WI38 (cell line): ENCODE measurements at regions not wholly inside any gene's neighbourhood (a gene's known extent, or its start where the extent isn't known, plus 50 kb on each side); places are given as distances from the start of the nearest gene placed in this dataset.
"Not testable (repeated sequence)": the region's sequence is repeated elsewhere in the genome, so short reads cannot be mapped to it uniquely, and the experiment has no call there.

Experiments
- H3K4me3 ChIP-seq: 2 replicates; pipeline ENCODE4 v1.5.1; 2011; ENCODE audit warnings: low read depth, mild to moderate bottlenecking, control low read depth, low read length
- TF ChIP-seq, protein P1 (sequence below): IDR thresholded peaks from 2 replicates; pipeline ENCODE4 v1.5.1; 2012; ENCODE audit warnings: low read depth, mild to moderate bottlenecking, control low read depth, low read length

DNA sequence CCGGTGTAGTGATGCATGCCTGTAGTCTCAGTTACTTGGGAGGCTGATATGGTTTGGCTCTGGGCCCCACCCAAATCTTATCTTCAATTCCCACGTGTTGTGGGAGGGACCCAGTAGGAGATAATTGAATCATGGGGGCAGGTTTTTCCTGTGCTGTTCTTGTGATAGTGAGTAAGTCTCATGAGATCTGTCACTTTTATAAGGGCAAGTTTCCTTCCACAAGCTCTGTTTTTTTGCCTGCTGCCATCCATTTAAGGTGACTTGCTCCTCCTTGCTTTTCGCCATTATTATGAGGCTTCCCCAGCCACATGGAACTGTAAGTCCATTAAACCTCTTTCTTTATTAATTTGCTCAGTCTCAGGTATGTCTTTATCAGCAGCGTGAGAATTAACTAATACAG lies 566.7 kb upstream of the NECTIN3 start:
- H3K4me3 ChIP-seq, result no peak overlapping the region
- TF ChIP-seq, protein P1, sequence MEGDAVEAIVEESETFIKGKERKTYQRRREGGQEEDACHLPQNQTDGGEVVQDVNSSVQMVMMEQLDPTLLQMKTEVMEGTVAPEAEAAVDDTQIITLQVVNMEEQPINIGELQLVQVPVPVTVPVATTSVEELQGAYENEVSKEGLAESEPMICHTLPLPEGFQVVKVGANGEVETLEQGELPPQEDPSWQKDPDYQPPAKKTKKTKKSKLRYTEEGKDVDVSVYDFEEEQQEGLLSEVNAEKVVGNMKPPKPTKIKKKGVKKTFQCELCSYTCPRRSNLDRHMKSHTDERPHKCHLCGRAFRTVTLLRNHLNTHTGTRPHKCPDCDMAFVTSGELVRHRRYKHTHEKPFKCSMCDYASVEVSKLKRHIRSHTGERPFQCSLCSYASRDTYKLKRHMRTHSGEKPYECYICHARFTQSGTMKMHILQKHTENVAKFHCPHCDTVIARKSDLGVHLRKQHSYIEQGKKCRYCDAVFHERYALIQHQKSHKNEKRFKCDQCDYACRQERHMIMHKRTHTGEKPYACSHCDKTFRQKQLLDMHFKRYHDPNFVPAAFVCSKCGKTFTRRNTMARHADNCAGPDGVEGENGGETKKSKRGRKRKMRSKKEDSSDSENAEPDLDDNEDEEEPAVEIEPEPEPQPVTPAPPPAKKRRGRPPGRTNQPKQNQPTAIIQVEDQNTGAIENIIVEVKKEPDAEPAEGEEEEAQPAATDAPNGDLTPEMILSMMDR, result no peak

DNA sequence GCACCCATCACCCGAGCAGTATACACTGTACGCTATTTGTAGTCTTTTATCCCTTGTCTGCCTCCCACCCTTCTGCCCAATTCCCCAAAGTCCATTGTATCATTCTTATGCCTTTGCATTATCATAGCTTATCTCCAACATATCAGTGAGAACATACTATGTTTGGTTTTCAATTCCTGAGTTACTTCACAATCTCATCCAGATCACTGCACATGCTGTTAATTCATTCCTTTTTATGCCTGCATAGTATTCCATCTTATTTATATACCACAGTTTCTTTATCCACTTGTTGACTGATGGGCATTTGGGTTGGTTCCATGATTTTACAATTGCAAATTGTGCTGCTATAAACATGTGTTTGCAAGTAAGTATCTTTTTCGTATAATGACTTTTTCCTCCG lies 564.7 kb upstream of the NECTIN3 start:
- TF ChIP-seq, protein P1, result no peak
- H3K4me3 ChIP-seq, result no peak overlapping the region

DNA sequence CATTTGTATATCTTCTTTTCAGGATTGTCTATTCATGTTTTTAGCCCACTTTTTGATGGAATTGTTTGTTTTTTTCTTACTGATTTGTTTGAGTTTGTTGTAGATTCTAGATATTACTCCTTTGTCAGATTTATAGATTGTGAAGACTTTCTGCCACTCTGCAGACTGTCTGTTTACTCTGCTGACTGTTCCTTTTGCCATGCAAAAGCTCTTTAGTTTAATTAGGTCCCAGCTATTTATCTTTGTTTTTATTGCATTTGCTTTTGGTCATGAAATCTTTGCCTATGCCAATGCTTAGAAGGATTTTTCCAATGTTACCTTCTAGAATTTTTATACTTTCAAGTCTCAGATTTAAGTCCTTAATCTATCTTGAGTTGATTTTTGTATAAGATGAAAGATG lies 564.0 kb upstream of the NECTIN3 start:
- H3K4me3 ChIP-seq, result not testable (repeated sequence)

DNA sequence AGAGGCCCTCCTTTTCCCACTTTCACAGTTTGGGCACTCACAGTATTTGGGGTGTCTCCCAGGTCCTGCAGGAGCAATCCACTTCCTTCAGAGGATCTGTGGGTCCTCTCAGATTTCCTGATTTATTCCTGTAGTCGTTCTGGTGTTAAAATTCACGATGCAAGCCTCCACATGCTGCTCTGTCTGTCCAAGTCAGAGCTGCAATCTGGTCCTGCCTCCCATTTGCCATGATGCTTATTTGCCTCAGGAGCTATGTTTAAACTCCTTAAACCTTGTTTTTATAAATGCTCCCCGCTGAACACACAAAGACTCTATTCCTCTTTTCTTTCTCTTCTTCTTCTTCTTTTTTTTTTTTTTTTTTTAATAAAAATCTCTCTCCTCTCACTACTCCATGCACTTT lies 558.7 kb upstream of the NECTIN3 start:
- H3K4me3 ChIP-seq, result no peak overlapping the region
- TF ChIP-seq, protein P1, result no peak

DNA sequence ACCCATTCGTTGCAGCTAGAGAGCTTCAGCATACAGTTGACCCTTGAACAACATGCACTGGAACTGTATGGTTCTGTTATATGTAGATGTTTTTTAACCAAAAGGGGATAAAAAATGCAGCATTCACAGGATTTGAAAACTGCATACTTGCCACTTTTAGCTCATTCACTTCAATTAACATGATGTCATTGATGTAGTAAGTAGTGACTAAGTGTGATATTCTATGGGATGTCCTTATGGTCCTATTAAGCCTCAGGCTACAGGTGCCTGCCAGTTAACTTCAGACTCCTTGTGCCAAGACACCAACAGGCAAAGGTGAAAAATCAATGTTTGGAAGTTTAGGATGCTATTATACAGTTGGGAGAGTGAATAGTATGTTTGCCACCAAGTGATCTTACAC lies 553.6 kb upstream of the NECTIN3 start:
- H3K4me3 ChIP-seq, result no peak overlapping the region
- TF ChIP-seq, protein P1, result no peak

DNA sequence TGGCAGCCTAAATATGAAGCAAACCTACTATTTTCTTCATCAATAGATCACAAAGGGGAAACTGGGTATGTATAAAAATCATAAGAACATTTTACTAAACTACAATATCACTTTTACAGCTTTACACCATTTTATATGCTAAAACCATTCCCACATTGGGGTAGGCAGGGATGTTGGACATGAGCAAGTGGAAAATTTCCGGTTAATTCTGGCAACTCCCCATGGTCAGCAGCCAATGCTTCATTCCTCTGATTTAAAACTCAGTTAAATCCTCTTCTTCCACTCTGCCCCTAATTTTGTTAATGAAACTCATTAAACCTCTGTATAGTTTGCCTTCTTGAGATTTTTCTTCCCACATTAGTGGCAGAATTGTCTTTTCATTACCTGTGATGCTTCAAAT lies 552.5 kb upstream of the NECTIN3 start:
- no peak overlapping the region for H3K4me3 ChIP-seq
- TF ChIP-seq, protein P1, result no peak

DNA sequence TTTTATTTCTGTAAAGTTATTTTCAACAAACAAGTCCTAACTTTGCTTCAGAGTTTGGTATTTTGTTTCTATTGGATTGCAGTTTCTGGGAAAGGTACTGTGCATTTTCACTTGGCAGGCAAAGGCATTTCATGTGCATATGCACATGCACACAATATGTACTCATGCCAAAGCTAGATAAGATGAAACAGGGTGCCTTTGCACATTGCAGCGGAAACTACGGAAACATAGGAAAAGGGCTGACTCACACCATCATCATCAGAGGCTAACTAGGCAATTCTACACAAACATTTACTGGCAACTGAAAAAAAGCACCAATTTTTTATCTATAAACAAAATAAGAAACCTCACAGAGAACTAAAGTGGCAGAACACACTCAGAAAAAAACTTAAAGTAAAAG lies 550.6 kb upstream of the NECTIN3 start:
- TF ChIP-seq, protein P1, result no peak
- no peak overlapping the region for H3K4me3 ChIP-seq

DNA sequence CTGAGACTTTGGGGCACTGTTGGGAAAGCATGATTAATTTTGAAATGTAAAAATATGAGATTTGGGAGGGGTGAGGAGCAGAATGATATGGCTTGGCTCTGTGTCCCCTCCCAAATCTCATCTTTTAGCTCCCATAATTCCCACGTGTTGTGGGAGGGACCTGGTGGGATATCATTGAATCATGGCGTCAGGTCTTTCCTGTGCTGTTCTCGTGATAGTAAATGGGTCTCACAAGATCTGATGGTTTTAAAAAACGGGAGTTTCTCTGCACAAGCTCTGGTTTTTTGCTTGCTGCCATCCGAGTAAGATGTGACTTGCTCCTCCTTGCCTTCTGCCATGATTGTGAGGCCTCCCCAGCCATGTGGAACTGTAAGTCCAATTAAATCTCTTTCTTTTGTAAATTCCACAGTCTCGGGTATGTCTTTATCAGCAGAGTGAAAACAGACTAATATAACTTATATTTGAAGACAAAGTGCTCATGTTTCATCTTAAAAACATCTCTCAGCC lies 546.0 kb upstream of the NECTIN3 start:
- not testable (repeated sequence) for H3K4me3 ChIP-seq
